Gastrocnemius medialis (tissue), 4 donors: ENCODE measurements at regions not wholly inside any gene's neighbourhood (a gene's known extent, or its start where the extent isn't known, plus 50 kb on each side); places are given as distances from the start of the nearest gene placed in this dataset.

ENCODE experiments used
- ATAC-seq, 2 donors: fragments of 150-250 bp; one replicate each; pipeline ENCODE4 v1.9.1; 2016
- DNase-seq, 2 donors: peaks; one replicate each; pipeline ENCODE4 v3.0.0-alpha.2; 2019
- H3K27ac ChIP-seq, 4 donors: fragments of 200-600 bp; sonication (generic); 1 replicate in 1 of 4; 2 replicates in 3 of 4; pipeline ENCODE4 v1.5.1; 2016 to 2018; ENCODE audit warnings: mild to moderate bottlenecking in 2 of 4, moderate library complexity in 1 of 4
- H3K27me3 ChIP-seq, 3 donors: fragments of 200-600 bp; sonication (generic) in 2 of 3; 1 replicate in 1 of 3; 2 replicates in 2 of 3; pipeline versions ENCODE4 v1.5.1 to v1.6.0; 2016 to 2019; ENCODE audit warnings: mild to moderate bottlenecking in 1 of 3, moderate library complexity in 1 of 3
- H3K36me3 ChIP-seq, 2 donors: fragments of 200-600 bp; sonication (generic) in 1 of 2; one replicate each; pipeline ENCODE4 v1.5.1; 2017 to 2018
- H3K4me1 ChIP-seq, 2 donors: fragments of 200-600 bp; sonication (generic) in 1 of 2; one replicate each; pipeline ENCODE4 v1.5.1; 2016 to 2017; ENCODE audit warnings: mild to moderate bottlenecking in 2 of 2
- H3K4me3 ChIP-seq, 4 donors: fragments of 200-600 bp; sonication (generic) in 3 of 4; 1 replicate in 1 of 4; 2 replicates in 3 of 4; pipeline ENCODE4 v1.5.1; 2016 to 2019; ENCODE audit warnings: mild to moderate bottlenecking in 2 of 4
- H3K9me3 ChIP-seq, 3 donors: fragments of 200-600 bp; sonication (generic) in 2 of 3; 1 replicate in 1 of 3; 2 replicates in 2 of 3; pipeline ENCODE4 v1.5.1; 2016 to 2019
- POLR2A ChIP-seq, 2 donors: fragments of 450-650 bp; IDR thresholded peaks; one replicate each; pipeline ENCODE4 v1.6.1; 2017; ENCODE audit warnings: antibody characterized with exemption in 2 of 2, mild to moderate bottlenecking in 2 of 2, moderate library complexity in 2 of 2
- in situ Hi-C, 4 donors: fragments of 200-750 bp; cut with MboI; loops; one replicate each; pipeline versions ENCODE4 v1.15.0 to v1.8.0; 2017; ENCODE audit warnings: low sequenced_read_pairs in 4 of 4
- intact Hi-C: fragments of 100-400 bp; cut with DNase I; formaldehyde crosslinking; loops from one replicate; pipeline ENCODE4 v1.15.1; 2023; ENCODE audit warnings: low total_unique reads
- TF ChIP-seq, protein P1 (sequence below), 5 experiments: fragments of 450-650 bp in 3 of 5; fragments of 200-600 bp in 2 of 5; sonication (generic) in 2 of 5; IDR thresholded peaks in 4 of 5; conservative IDR thresholded peaks in 1 of 5; 1 replicate in 4 of 5; 2 replicates in 1 of 5; pipeline ENCODE4 v1.5.1; 2016 to 2019; ENCODE audit warnings: antibody characterized with exemption in 5 of 5, mild to moderate bottlenecking in 3 of 5, moderate library complexity in 3 of 5

- ATAC-seq (no peak), DNase-seq (no peak)
- Histone ChIP-seq H3K27ac (no peak overlapping the region), H3K4me1 (peaks cover 28 to 33% of the 10 kb centered on the region in 2 donors), H3K27me3 (no peaks in the 10 kb centered on the region), H3K4me3 (no peak overlapping the region), H3K9me3 (no peaks in the 10 kb centered on the region), H3K36me3 (no peaks in the 10 kb centered on the region)
- in situ Hi-C loops: no loop called here
- intact Hi-C loops: no loop called here
- TF ChIP-seq, protein P1, sequence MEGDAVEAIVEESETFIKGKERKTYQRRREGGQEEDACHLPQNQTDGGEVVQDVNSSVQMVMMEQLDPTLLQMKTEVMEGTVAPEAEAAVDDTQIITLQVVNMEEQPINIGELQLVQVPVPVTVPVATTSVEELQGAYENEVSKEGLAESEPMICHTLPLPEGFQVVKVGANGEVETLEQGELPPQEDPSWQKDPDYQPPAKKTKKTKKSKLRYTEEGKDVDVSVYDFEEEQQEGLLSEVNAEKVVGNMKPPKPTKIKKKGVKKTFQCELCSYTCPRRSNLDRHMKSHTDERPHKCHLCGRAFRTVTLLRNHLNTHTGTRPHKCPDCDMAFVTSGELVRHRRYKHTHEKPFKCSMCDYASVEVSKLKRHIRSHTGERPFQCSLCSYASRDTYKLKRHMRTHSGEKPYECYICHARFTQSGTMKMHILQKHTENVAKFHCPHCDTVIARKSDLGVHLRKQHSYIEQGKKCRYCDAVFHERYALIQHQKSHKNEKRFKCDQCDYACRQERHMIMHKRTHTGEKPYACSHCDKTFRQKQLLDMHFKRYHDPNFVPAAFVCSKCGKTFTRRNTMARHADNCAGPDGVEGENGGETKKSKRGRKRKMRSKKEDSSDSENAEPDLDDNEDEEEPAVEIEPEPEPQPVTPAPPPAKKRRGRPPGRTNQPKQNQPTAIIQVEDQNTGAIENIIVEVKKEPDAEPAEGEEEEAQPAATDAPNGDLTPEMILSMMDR (IDR thresholded peaks at IDR 0.05 in 4 of 5, conservative IDR thresholded peaks at IDR 0.05 in 1 of 5): no peak
- no peak for TF ChIP-seq POLR2A (IDR thresholded peaks at IDR 0.05)
Observed at GRCh38 chr1:234901491-234902049, 227.1 kb downstream of the TOMM20 start.

DNA sequence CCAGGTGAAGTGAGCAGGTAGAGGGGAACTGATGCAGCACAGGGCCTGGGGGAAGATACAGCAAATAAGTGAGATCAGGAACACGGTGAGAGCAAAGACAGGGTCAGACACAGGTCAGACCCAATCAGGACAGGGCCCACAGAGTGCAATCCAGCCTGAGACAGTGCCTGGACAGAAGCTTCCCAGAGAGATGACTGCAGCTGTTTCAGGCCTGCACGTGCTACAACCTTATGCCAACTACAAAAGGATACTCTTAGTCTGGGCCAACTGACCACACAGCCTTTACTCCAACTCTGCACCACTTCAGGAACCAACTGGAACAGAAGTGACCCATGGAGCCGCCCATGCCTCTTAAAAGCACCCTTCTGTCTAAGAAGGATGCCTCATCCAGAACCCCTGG, 228.0 kb downstream of the TOMM20 start:
- Histone ChIP-seq H3K4me3 (no peak overlapping the region), H3K36me3 (no peaks in the 10 kb centered on the region), H3K27me3 (no peaks in the 10 kb centered on the region), H3K4me1 (peaks cover 31 to 33% of the 10 kb centered on the region in 2 donors), H3K9me3 (no peaks in the 10 kb centered on the region), H3K27ac (peak overlapping the region; percentile 78 to 93 (median 84))
- TF ChIP-seq, protein P1 (IDR thresholded peaks at IDR 0.05 in 4 of 5, conservative IDR thresholded peaks at IDR 0.05 in 1 of 5): no peak
- intact Hi-C loops: no loop called here
- DNase-seq (peak in 1 of 2 donors; percentile 69), ATAC-seq (peak; percentile 17 to 35)
- in situ Hi-C loops: no loop called here

GRCh38 chr1:234899730-234900072, 228.9 kb downstream of the TOMM20 start:
- no peaks in the 10 kb centered on the region for H3K9me3 ChIP-seq
- TF ChIP-seq POLR2A (IDR thresholded peaks at IDR 0.05): no peak
- TF ChIP-seq, protein P1 (IDR thresholded peaks at IDR 0.05 in 4 of 5, conservative IDR thresholded peaks at IDR 0.05 in 1 of 5): no peak
- no peak for ATAC-seq
- H3K27me3 ChIP-seq: no peaks in the 10 kb centered on the region
- H3K4me3 ChIP-seq: no peak overlapping the region
- in situ Hi-C loops (loop anchor here (25.0 kb wide), 4 partner anchors 88 to 412 kb away; partner anchors contain the start of genes IRF2BP2 (in 3 of the 4) and TARBP1 (in 1 of the 4)), intact Hi-C loops (no loop called here)
- H3K36me3 ChIP-seq: no peaks in the 10 kb centered on the region
- peak overlapping the region; percentile 78 to 93 (median 84) for H3K27ac ChIP-seq
- DNase-seq: no peak
- peaks cover 31 to 33% of the 10 kb centered on the region in 2 donors for H3K4me1 ChIP-seq

DNA sequence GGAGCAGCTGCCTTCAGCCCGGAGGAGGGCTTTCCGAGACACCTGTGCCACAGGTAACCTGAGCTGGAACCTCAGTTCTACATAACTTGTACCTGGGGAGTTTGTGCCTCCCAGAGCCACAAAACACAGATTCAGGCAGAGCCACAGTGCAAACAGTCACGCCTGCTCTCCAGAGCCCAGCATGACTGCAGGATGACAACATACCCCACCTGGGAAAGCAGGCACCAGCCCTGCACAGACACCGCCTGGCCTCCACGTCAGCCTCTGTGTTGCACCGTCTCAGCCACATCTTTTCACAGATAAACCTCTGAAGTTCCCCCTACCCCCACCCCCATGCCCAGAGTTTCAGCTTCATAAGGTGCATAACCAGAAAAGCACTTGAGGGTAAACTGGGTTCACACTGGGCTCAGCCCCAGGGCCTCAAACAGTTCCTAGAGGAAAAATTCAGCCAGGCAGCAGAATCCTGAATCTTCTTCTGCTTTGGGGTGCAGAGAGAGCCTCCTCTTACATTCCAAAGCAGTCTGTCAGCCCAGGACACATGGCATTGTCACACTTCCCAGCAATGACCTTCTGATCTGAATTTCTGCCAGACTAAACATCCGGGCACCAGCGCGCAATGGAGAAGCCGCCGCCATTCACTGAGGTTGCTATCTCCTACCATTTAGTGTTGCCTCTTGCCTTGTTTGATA, 229.5 kb downstream of the TOMM20 start:
- Histone ChIP-seq H3K36me3 (no peaks in the 10 kb centered on the region), H3K9me3 (no peaks in the 10 kb centered on the region), H3K27ac (peak overlapping the region; percentile 78 to 93 (median 84)), H3K4me3 (no peak overlapping the region), H3K27me3 (no peaks in the 10 kb centered on the region), H3K4me1 (peaks cover 34 to 36% of the 10 kb centered on the region in 2 donors)
- in situ Hi-C loops: loop anchor here (25.0 kb wide), 4 partner anchors 88 to 412 kb away; partner anchors contain the start of genes IRF2BP2 (in 3 of the 4) and TARBP1 (in 1 of the 4)
- DNase-seq: peak in 1 of 2 donors; percentile 60
- peak; percentile 27 to 45 for ATAC-seq
- peak; percentile 49 to 61 for TF ChIP-seq POLR2A (IDR thresholded peaks at IDR 0.05)
- TF ChIP-seq, protein P1 (IDR thresholded peaks at IDR 0.05 in 4 of 5, conservative IDR thresholded peaks at IDR 0.05 in 1 of 5): no peak
- intact Hi-C loops: no loop called here
